KG1 (cell line): ENCODE measurements at regions not wholly inside any gene's neighbourhood (a gene's known extent, or its start where the extent isn't known, plus 50 kb on each side); places are given as distances from the start of the nearest gene placed in this dataset.
A peak's percentile ranks its signal among the peaks of the same experiment; 100 is the strongest.

Experiments used
- DNase-seq: peaks from one replicate; lab custom pipeline; 2025; lab: John Stamatoyannopoulos, UW

- no peak for DNase-seq
These were observed 357.3 kb downstream of the FOXA2 start for GRCh38 chr20:22226849-22227700.

- DNase-seq, result no peak
These were observed 361.1 kb downstream of the FOXA2 start for GRCh38 chr20:22223236-22223635.

- no peak for DNase-seq
These were observed 366.5 kb downstream of the FOXA2 start for GRCh38 chr20:22217712-22218352.

GRCh38 chr20:22216984-22217383 lies 367.4 kb downstream of the FOXA2 start:
- no peak for DNase-seq

- no peak for DNase-seq
These were observed 370.1 kb downstream of the FOXA2 start for GRCh38 chr20:22214296-22214695.

GRCh38 chr20:22213271-22213670 lies 371.1 kb downstream of the FOXA2 start:
- no peak for DNase-seq

- DNase-seq, result no peak
These were observed 377.1 kb downstream of the FOXA2 start for GRCh38 chr20:22207280-22207679.

GRCh38 chr20:22204801-22205200 lies 379.6 kb downstream of the FOXA2 start:
- DNase-seq, result no peak

- DNase-seq, result no peak
These were observed 402.2 kb downstream of the FOXA2 start for GRCh38 chr20:22182148-22182547.

- DNase-seq, result no peak
These were observed 404.1 kb downstream of the FOXA2 start for GRCh38 chr20:22180244-22180643.

GRCh38 chr20:22160101-22160652 lies 424.2 kb downstream of the FOXA2 start:
- no peak for DNase-seq

GRCh38 chr20:22159276-22159675 lies 425.1 kb downstream of the FOXA2 start:
- no peak for DNase-seq

GRCh38 chr20:22127587-22127986 lies 422.1 kb downstream of the PAX1 start:
- DNase-seq, result no peak

- peak; percentile 10 for DNase-seq
These were observed 401.0 kb downstream of the PAX1 start for GRCh38 chr20:22106308-22106938.

GRCh38 chr20:22101606-22102005 lies 396.1 kb downstream of the PAX1 start:
- DNase-seq, result no peak

GRCh38 chr20:22100686-22101085 lies 395.2 kb downstream of the PAX1 start:
- no peak for DNase-seq

- no peak for DNase-seq
These were observed 393.9 kb downstream of the PAX1 start for GRCh38 chr20:22099348-22099747.

- no peak for DNase-seq
These were observed 393.0 kb downstream of the PAX1 start for GRCh38 chr20:22098511-22098910.

- no peak for DNase-seq
These were observed 387.7 kb downstream of the PAX1 start for GRCh38 chr20:22093122-22093521.

- no peak for DNase-seq
These were observed 383.4 kb downstream of the PAX1 start for GRCh38 chr20:22088882-22089281.

GRCh38 chr20:22080985-22081384 lies 375.5 kb downstream of the PAX1 start:
- DNase-seq, result no peak

- no peak for DNase-seq
These were observed 369.2 kb downstream of the PAX1 start for GRCh38 chr20:22074635-22075034.

- DNase-seq, result no peak
These were observed 366.4 kb downstream of the PAX1 start for GRCh38 chr20:22071841-22072240.
